ENCODE measurements at regions not wholly inside any gene's neighbourhood (a gene's known extent, or its start where the extent isn't known, plus 50 kb on each side); places are given as distances from the start of the nearest gene placed in this dataset.

DNA sequence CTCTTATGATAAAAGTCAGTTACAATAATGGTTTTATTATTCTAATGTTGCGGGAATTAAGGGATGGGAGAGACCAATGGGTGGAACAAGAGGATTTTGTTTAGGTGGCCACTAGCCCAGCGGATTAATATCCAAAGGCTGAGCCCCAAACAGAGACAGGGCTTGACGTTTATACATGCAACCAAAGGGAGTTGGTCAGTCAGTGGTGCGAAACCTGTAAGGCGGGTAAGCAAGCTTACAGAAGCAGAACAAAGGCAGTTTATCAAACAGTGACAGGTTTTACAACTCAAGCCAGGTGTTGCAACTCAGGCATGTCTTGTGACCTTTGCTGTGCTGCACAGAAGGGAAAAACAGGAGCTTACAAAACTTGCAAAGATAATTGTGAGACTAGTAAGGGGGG lies 622.9 kb upstream of the MBL2 start:
- H3K4me1 ChIP-seq, result no peaks in the 10 kb centered on the region
- Mint-ChIP-seq H3K4me1 (ENCODE audit: low read depth, unreplicated experiment) (no peaks in the 10 kb centered on the region), H3K27ac (ENCODE audit: unreplicated experiment) (no peak overlapping the region), H3K4me3 (ENCODE audit: unreplicated experiment) (no peak overlapping the region), H3K36me3 (ENCODE audit: insufficient read depth, unreplicated experiment) (no peaks in the 10 kb centered on the region), H3K27me3 (ENCODE audit: insufficient read depth, unreplicated experiment) (no peaks in the 10 kb centered on the region), H3K9me3 (ENCODE audit: unreplicated experiment) (peaks cover 66% of the 10 kb centered on the region)
- no peaks in the 10 kb centered on the region for H3K27me3 ChIP-seq (replicated peaks; ENCODE audit: control insufficient read depth, insufficient read depth, low read length)
- intact Hi-C loops (cut with micrococcal nuclease; ENCODE audit: unreplicated experiment), result no loop called here
- H3K4me3 ChIP-seq (ENCODE audit: low read depth, low read length), result no peak overlapping the region
- TF ChIP-seq, protein P1, sequence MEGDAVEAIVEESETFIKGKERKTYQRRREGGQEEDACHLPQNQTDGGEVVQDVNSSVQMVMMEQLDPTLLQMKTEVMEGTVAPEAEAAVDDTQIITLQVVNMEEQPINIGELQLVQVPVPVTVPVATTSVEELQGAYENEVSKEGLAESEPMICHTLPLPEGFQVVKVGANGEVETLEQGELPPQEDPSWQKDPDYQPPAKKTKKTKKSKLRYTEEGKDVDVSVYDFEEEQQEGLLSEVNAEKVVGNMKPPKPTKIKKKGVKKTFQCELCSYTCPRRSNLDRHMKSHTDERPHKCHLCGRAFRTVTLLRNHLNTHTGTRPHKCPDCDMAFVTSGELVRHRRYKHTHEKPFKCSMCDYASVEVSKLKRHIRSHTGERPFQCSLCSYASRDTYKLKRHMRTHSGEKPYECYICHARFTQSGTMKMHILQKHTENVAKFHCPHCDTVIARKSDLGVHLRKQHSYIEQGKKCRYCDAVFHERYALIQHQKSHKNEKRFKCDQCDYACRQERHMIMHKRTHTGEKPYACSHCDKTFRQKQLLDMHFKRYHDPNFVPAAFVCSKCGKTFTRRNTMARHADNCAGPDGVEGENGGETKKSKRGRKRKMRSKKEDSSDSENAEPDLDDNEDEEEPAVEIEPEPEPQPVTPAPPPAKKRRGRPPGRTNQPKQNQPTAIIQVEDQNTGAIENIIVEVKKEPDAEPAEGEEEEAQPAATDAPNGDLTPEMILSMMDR (IDR thresholded peaks at IDR 0.05; ENCODE audit: insufficient read depth in 1 of 2, low read depth in 1 of 2, low read length in 1 of 2, severe bottlenecking in 1 of 2, unreplicated experiment in 1 of 2), result no peak
- no peaks in the 10 kb centered on the region for H3K36me3 ChIP-seq (ENCODE audit: control insufficient read depth, insufficient read depth, low read length)
- H3K9me3 ChIP-seq, result peaks cover 26% of the 10 kb centered on the region
- peak in 1 of 2 experiments; percentile 19 for DNase-seq
- no TSS peak for BruUV-seq (replicated peaks)
- ChIA-PET CTCF (no interaction called here), POLR2A (no interaction called here)

GRCh38 chr10:53387562-53387961 lies 615.0 kb upstream of the MBL2 start:
- ChIA-PET CTCF (no interaction called here), POLR2A (no interaction called here)
- H3K27ac Mint-ChIP-seq (ENCODE audit: unreplicated experiment), result no peak overlapping the region
- TF ChIP-seq, protein P1 (IDR thresholded peaks at IDR 0.05; ENCODE audit: insufficient read depth in 1 of 2, low read depth in 1 of 2, low read length in 1 of 2, severe bottlenecking in 1 of 2, unreplicated experiment in 1 of 2), result no peak
- H3K4me3 ChIP-seq (ENCODE audit: low read depth, low read length), result no peak overlapping the region
- no peak for DNase-seq
- no peaks in the 10 kb centered on the region for H3K36me3 Mint-ChIP-seq (ENCODE audit: insufficient read depth, unreplicated experiment)
- no peak overlapping the region for H3K4me3 Mint-ChIP-seq (ENCODE audit: unreplicated experiment)
- H3K27me3 ChIP-seq (replicated peaks; ENCODE audit: control insufficient read depth, insufficient read depth, low read length), result no peaks in the 10 kb centered on the region
- no peaks in the 10 kb centered on the region for H3K9me3 ChIP-seq
- H3K4me1 ChIP-seq, result no peaks in the 10 kb centered on the region
- H3K9me3 Mint-ChIP-seq (ENCODE audit: unreplicated experiment), result peaks cover 13% of the 10 kb centered on the region
- intact Hi-C loops (cut with micrococcal nuclease; ENCODE audit: unreplicated experiment), result no loop called here
- no peaks in the 10 kb centered on the region for H3K36me3 ChIP-seq (ENCODE audit: control insufficient read depth, insufficient read depth, low read length)
- H3K4me1 Mint-ChIP-seq (ENCODE audit: low read depth, unreplicated experiment), result no peaks in the 10 kb centered on the region
- BruUV-seq (replicated peaks), result no TSS peak
- H3K27me3 Mint-ChIP-seq (ENCODE audit: insufficient read depth, unreplicated experiment), result no peaks in the 10 kb centered on the region

GRCh38 chr10:53382543-53382942 lies 610.0 kb upstream of the MBL2 start:
- Histone ChIP-seq H3K36me3 (ENCODE audit: control insufficient read depth, insufficient read depth, low read length) (no peaks in the 10 kb centered on the region), H3K27me3 (replicated peaks; ENCODE audit: control insufficient read depth, insufficient read depth, low read length) (no peaks in the 10 kb centered on the region), H3K9me3 (no peaks in the 10 kb centered on the region), H3K4me3 (ENCODE audit: low read depth, low read length) (no peak overlapping the region), H3K4me1 (no peaks in the 10 kb centered on the region)
- no peak overlapping the region for H3K27ac Mint-ChIP-seq (ENCODE audit: unreplicated experiment)
- intact Hi-C loops (cut with micrococcal nuclease; ENCODE audit: unreplicated experiment), result no loop called here
- no peak for DNase-seq
- TF ChIP-seq, protein P1 (IDR thresholded peaks at IDR 0.05; ENCODE audit: insufficient read depth in 1 of 2, low read depth in 1 of 2, low read length in 1 of 2, severe bottlenecking in 1 of 2, unreplicated experiment in 1 of 2), result no peak
- H3K36me3 Mint-ChIP-seq (ENCODE audit: insufficient read depth, unreplicated experiment), result no peaks in the 10 kb centered on the region
- no peaks in the 10 kb centered on the region for H3K9me3 Mint-ChIP-seq (ENCODE audit: unreplicated experiment)
- no TSS peak for BruUV-seq (replicated peaks)
- H3K27me3 Mint-ChIP-seq (ENCODE audit: insufficient read depth, unreplicated experiment), result no peaks in the 10 kb centered on the region
- no peaks in the 10 kb centered on the region for H3K4me1 Mint-ChIP-seq (ENCODE audit: low read depth, unreplicated experiment)
- H3K4me3 Mint-ChIP-seq (ENCODE audit: unreplicated experiment), result no peak overlapping the region
- ChIA-PET CTCF (interaction anchor here (0.6 kb wide), 1 partner anchor 198 kb away, joined by 3 read pairs; no protein-coding TSS in a partner anchor), POLR2A (no interaction called here)
